CD4-positive, alpha-beta T cell treated with Interleukin-4 for 4 hours (primary cell): ENCODE measurements at regions not wholly inside any gene's neighbourhood (a gene's known extent, or its start where the extent isn't known, plus 50 kb on each side); places are given as distances from the start of the nearest gene placed in this dataset.

Source experiments
- DNase-seq: peaks from one replicate; pipeline ENCODE4 v3.0.0-alpha.2; 2020

GRCh38 chr7:97659363-97660045, 72.4 kb upstream of the TAC1 start:
- DNase-seq = no peak

GRCh38 chr7:97667359-97667758, 64.5 kb upstream of the TAC1 start:
- DNase-seq = no peak

GRCh38 chr7:97671571-97671970, 60.3 kb upstream of the TAC1 start:
- DNase-seq = no peak

- DNase-seq = no peak
These were observed 51.3 kb upstream of the TAC1 start for GRCh38 chr7:97680622-97681021.
